Osteoblast (primary cell): ENCODE measurements at regions not wholly inside any gene's neighbourhood (a gene's known extent, or its start where the extent isn't known, plus 50 kb on each side); places are given as distances from the start of the nearest gene placed in this dataset.

Experiments used
- DNase-seq: peaks from one replicate; pipeline ENCODE4 v3.0.0; 2011; ENCODE audit warnings: low spot score, mixed read lengths; ENCODE audit not compliant: insufficient read length; ENCODE audit errors: missing footprints
- H2AFZ ChIP-seq: 2 replicates; pipeline ENCODE4 v1.6.0; 2011; ENCODE audit warnings: mild to moderate bottlenecking, low read length
- H3K27ac ChIP-seq: 2 replicates; pipeline ENCODE4 v1.5.1; 2011; ENCODE audit warnings: mild to moderate bottlenecking, low read depth, low read length, moderate library complexity
- H3K27me3 ChIP-seq: 2 replicates; pipeline ENCODE4 v1.6.0; 2012; ENCODE audit warnings: mild to moderate bottlenecking, control low read depth, inconsistent platforms, low read length, moderate library complexity; ENCODE audit not compliant: insufficient read depth
- H3K36me3 ChIP-seq: 2 replicates; pipeline ENCODE4 v1.5.1; 2011; ENCODE audit warnings: mild to moderate bottlenecking, low read length, control low read depth, moderate library complexity; ENCODE audit not compliant: insufficient read depth
- H3K4me1 ChIP-seq: 2 replicates; pipeline ENCODE4 v1.5.1; 2011; ENCODE audit warnings: mild to moderate bottlenecking, low read length, control low read depth, moderate library complexity; ENCODE audit not compliant: insufficient read depth
- H3K4me2 ChIP-seq: 2 replicates; pipeline ENCODE4 v1.6.0; 2011; ENCODE audit warnings: mild to moderate bottlenecking, low read length; ENCODE audit not compliant: insufficient read depth
- H3K4me3 ChIP-seq: fragments of 200-600 bp; sonication (generic); 3 replicates; pipeline ENCODE4 v1.5.1; 2012; ENCODE audit warnings: mild to moderate bottlenecking, low read length, inconsistent platforms; ENCODE audit not compliant: insufficient read depth
- H3K79me2 ChIP-seq: 2 replicates; pipeline ENCODE4 v1.6.0; 2012; ENCODE audit warnings: mild to moderate bottlenecking, low read length, control low read depth, inconsistent platforms; ENCODE audit not compliant: insufficient read depth
- H3K9me3 ChIP-seq: 2 replicates; pipeline ENCODE4 v1.5.1; 2011; ENCODE audit warnings: low read depth, low read length, control low read depth
- H4K20me1 ChIP-seq: 2 replicates; pipeline ENCODE4 v1.6.0; 2012; ENCODE audit warnings: mild to moderate bottlenecking, low read length, control low read depth; ENCODE audit not compliant: insufficient read depth
- CTCF ChIP-seq: IDR thresholded peaks from 2 replicates; pipeline ENCODE4 v1.5.1; 2011; ENCODE audit warnings: mild to moderate bottlenecking, low read depth, low read length, moderate library complexity; ENCODE audit errors: extremely low read depth

- Histone ChIP-seq H3K4me2 (no peak overlapping the region), H3K36me3 (peaks cover 11% of the 10 kb centered on the region), H3K9me3 (no peaks in the 10 kb centered on the region), H4K20me1 (no peaks in the 10 kb centered on the region), H2AFZ (no peak overlapping the region), H3K27me3 (no peaks in the 10 kb centered on the region), H3K4me3 (no peak overlapping the region), H3K27ac (no peak overlapping the region), H3K4me1 (peaks cover 16% of the 10 kb centered on the region), H3K79me2 (no peaks in the 10 kb centered on the region)
- no peak for DNase-seq
- TF ChIP-seq CTCF = no peak
These were observed 101.0 kb upstream of the RIOK3 start for GRCh38 chr18:23352042-23352441.

- no peak for DNase-seq
- H3K4me2 ChIP-seq = no peak overlapping the region
- H3K4me1 ChIP-seq = peaks cover 27% of the 10 kb centered on the region
- H3K36me3 ChIP-seq = peaks cover 11% of the 10 kb centered on the region
- no peaks in the 10 kb centered on the region for H3K9me3 ChIP-seq
- H4K20me1 ChIP-seq = no peaks in the 10 kb centered on the region
- no peaks in the 10 kb centered on the region for H3K79me2 ChIP-seq
- H3K4me3 ChIP-seq = no peak overlapping the region
- no peaks in the 10 kb centered on the region for H3K27me3 ChIP-seq
- H2AFZ ChIP-seq = no peak overlapping the region
- TF ChIP-seq CTCF = no peak
- H3K27ac ChIP-seq = no peak overlapping the region
These were observed 99.6 kb upstream of the RIOK3 start for GRCh38 chr18:23353459-23353858.

- H2AFZ ChIP-seq = no peak overlapping the region
- no peak overlapping the region for H3K4me2 ChIP-seq
- no peak overlapping the region for H3K4me3 ChIP-seq
- H3K36me3 ChIP-seq = peaks cover 11% of the 10 kb centered on the region
- TF ChIP-seq CTCF = no peak
- DNase-seq = no peak
- no peak overlapping the region for H3K27ac ChIP-seq
- no peaks in the 10 kb centered on the region for H3K9me3 ChIP-seq
- no peaks in the 10 kb centered on the region for H4K20me1 ChIP-seq
- H3K79me2 ChIP-seq = no peaks in the 10 kb centered on the region
- peaks cover 31% of the 10 kb centered on the region for H3K4me1 ChIP-seq
- H3K27me3 ChIP-seq = no peaks in the 10 kb centered on the region
These were observed 98.5 kb upstream of the RIOK3 start for GRCh38 chr18:23354625-23355024.

- Histone ChIP-seq H3K36me3 (peaks cover 11% of the 10 kb centered on the region), H3K4me2 (no peak overlapping the region), H4K20me1 (no peaks in the 10 kb centered on the region), H3K79me2 (no peaks in the 10 kb centered on the region), H3K27me3 (no peaks in the 10 kb centered on the region), H2AFZ (no peak overlapping the region), H3K9me3 (no peaks in the 10 kb centered on the region), H3K4me1 (peaks cover 31% of the 10 kb centered on the region), H3K4me3 (no peak overlapping the region), H3K27ac (no peak overlapping the region)
- TF ChIP-seq CTCF = no peak
- DNase-seq = no peak
These were observed 97.9 kb upstream of the RIOK3 start for GRCh38 chr18:23355206-23355605.
